Uterus (tissue), 3 donors: ENCODE measurements at regions not wholly inside any gene's neighbourhood (a gene's known extent, or its start where the extent isn't known, plus 50 kb on each side); places are given as distances from the start of the nearest gene placed in this dataset.

Experiments used
- DNase-seq, 2 donors: peaks; one replicate each; pipeline ENCODE4 v3.0.0-alpha.2; 2019 to 2020
- H3K27ac ChIP-seq, 2 donors: fragments of 200-600 bp; sonication (generic); 1 replicate in 1 of 2; 2 replicates in 1 of 2; pipeline ENCODE4 v1.5.1; 2016 to 2018
- H3K27me3 ChIP-seq, 2 donors: fragments of 200-600 bp; sonication (generic); one replicate each; pipeline ENCODE4 v1.5.1; 2018 to 2019; ENCODE audit warnings: control low read depth in 1 of 2
- H3K36me3 ChIP-seq, 2 donors: fragments of 200-600 bp; sonication (generic); one replicate each; pipeline ENCODE4 v1.5.1; 2019; ENCODE audit warnings: control low read depth in 1 of 2
- H3K4me1 ChIP-seq, 2 donors: fragments of 200-600 bp; sonication (generic); one replicate each; pipeline ENCODE4 v1.5.1; 2018 to 2019; ENCODE audit warnings: control low read depth in 1 of 2
- H3K4me3 ChIP-seq, 2 donors: fragments of 200-600 bp; sonication (generic); 1 replicate in 1 of 2; 2 replicates in 1 of 2; pipeline ENCODE4 v1.5.1; 2018 to 2019; ENCODE audit warnings: mild to moderate bottlenecking in 1 of 2
- H3K9me3 ChIP-seq, 2 donors: fragments of 200-600 bp; sonication (generic); one replicate each; pipeline ENCODE4 v1.5.1; 2019; ENCODE audit warnings: control low read depth in 1 of 2
- CTCF ChIP-seq, 4 experiments: fragments of 200-600 bp in 2 of 4; fragments of 450-650 bp in 2 of 4; sonication (generic) in 2 of 4; IDR thresholded peaks; one replicate each; pipeline ENCODE4 v1.5.1; 2016 to 2019; ENCODE audit warnings: antibody characterized with exemption in 4 of 4, mild to moderate bottlenecking in 2 of 4, moderate library complexity in 1 of 4
- POLR2A ChIP-seq, 2 donors: fragments of 450-650 bp; IDR thresholded peaks; one replicate each; pipeline ENCODE4 v1.6.1; 2016; ENCODE audit warnings: antibody characterized with exemption in 2 of 2, mild to moderate bottlenecking in 1 of 2, moderate library complexity in 1 of 2
- intact Hi-C: fragments of 100-400 bp; cut with DNase I; formaldehyde crosslinking; loops from one replicate; pipeline ENCODE4 v1.15.1; 2023; ENCODE audit warnings: low total_unique reads
- donor health status: DM: yes; HTN: yes; CAD: no.

DNA sequence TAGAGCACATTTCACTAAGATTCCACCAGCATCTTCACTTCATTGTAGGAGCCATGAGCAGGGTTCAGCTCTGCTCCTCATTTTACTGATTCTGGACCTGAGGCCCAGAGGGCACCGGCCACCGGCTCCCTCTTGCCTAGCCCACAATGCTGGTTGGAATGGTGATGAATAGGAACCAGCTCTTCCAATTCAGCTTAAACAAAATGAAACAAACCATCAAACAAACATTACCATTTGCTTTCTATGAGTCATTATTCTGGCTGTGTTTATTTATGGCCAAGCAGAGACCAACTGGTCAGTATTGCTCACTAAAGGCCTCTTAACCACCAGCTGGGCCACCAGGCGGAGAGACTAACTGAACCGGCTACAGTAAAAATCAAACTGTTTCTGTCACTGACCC lies 176.7 kb downstream of the MTX2 start:
- TF ChIP-seq CTCF (IDR thresholded peaks at IDR 0.05) (no peak), POLR2A (IDR thresholded peaks at IDR 0.05) (no peak)
- no peaks in the 10 kb centered on the region for H3K36me3 ChIP-seq
- H3K27ac ChIP-seq, result no peak overlapping the region
- no peak for DNase-seq
- no peaks in the 10 kb centered on the region for H3K27me3 ChIP-seq
- no peaks in the 10 kb centered on the region for H3K9me3 ChIP-seq
- no peak overlapping the region for H3K4me3 ChIP-seq
- intact Hi-C loops, result no loop called here
- H3K4me1 ChIP-seq, result no peaks in the 10 kb centered on the region

DNA sequence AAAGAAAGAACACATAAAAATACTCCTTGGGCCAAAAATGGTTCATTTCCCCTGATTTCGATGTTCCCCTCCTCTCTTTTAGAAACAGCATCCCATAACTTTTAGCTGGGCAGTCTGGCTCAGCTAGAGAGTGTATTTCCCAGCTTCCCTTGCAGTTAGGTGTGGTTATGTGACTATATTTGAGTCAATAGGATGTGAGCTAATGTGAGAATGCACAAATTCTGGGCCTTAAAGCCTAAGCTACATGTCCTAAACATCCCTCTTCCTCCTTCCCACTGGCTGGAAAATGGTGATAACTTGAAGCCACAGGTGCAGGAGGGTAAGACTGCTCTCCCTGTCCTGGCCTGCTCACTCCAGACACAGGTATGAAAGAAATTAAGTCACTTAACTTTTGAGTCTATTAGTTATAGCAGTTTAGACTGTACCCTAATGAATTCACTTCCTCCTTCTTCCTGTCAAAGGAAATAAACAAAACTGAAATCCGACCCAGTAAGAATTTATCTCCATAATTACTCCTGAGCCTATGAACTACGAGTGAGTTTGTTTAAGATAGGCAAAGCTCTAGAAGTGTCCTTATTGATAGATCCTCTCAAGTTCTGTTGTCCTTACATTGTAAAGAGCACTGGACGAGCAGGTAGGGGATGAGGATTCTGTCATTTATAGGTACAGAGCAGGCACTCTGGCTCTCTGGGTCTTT lies 177.6 kb downstream of the MTX2 start:
- H3K4me1 ChIP-seq, result no peaks in the 10 kb centered on the region
- intact Hi-C loops, result no loop called here
- no peak overlapping the region for H3K4me3 ChIP-seq
- H3K36me3 ChIP-seq, result no peaks in the 10 kb centered on the region
- H3K27ac ChIP-seq, result peak overlapping the region in 1 of 2 donors; percentile 23
- H3K27me3 ChIP-seq, result no peaks in the 10 kb centered on the region
- H3K9me3 ChIP-seq, result no peaks in the 10 kb centered on the region
- no peak for TF ChIP-seq CTCF (IDR thresholded peaks at IDR 0.05)
- no peak for TF ChIP-seq POLR2A (IDR thresholded peaks at IDR 0.05)
- DNase-seq, result no peak

DNA sequence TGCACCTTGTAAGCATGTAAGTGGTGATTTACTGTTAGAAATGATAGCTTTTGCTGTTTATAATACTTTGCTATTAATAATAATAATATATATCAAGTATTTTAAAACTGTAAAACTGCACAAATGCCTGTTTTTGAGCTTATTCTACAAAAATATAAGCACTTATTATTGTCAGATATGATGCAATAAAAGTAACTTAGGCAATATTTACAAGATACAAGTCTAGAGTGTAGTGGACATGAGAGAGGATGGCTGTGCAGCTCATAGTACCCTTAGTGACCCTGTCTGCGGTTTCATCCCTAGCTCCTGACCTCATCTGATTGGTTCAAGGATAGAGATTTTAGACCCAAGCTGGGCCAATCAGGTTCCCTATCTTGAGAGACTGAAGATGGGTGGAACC lies 178.4 kb downstream of the MTX2 start:
- TF ChIP-seq POLR2A (IDR thresholded peaks at IDR 0.05) (no peak), CTCF (IDR thresholded peaks at IDR 0.05) (no peak)
- H3K27me3 ChIP-seq, result no peaks in the 10 kb centered on the region
- intact Hi-C loops, result no loop called here
- no peaks in the 10 kb centered on the region for H3K4me1 ChIP-seq
- no peaks in the 10 kb centered on the region for H3K9me3 ChIP-seq
- no peaks in the 10 kb centered on the region for H3K36me3 ChIP-seq
- H3K4me3 ChIP-seq, result no peak overlapping the region
- no peak for DNase-seq
- no peak overlapping the region for H3K27ac ChIP-seq

DNA sequence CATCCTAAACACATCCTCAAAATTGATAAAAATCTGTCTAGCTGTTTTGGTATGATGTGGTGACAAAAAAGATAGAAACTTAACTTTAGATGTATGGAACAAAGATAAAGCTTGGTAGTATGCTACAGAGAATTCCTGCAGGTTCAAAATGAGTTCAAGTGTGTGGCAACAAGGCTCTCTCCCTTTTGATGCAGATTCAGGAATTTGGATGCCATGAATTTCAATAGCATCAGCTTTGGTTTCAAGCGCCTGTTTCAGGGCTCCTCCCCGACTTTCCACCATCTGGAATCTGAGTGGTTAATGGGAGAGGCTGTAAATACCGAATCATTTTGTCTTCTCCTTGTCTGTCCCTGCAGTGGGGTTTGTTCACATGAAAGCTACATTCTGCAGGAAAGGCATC lies 180.6 kb downstream of the MTX2 start:
- no peaks in the 10 kb centered on the region for H3K9me3 ChIP-seq
- DNase-seq, result no peak
- H3K4me3 ChIP-seq, result no peak overlapping the region
- no peaks in the 10 kb centered on the region for H3K4me1 ChIP-seq
- H3K27ac ChIP-seq, result no peak overlapping the region
- TF ChIP-seq POLR2A (IDR thresholded peaks at IDR 0.05) (no peak), CTCF (IDR thresholded peaks at IDR 0.05) (no peak)
- intact Hi-C loops, result loop anchor here (10.0 kb wide), 1 partner anchor 175 kb away; no protein-coding TSS in a partner anchor
- H3K36me3 ChIP-seq, result no peaks in the 10 kb centered on the region
- H3K27me3 ChIP-seq, result no peaks in the 10 kb centered on the region

GRCh38 chr2:176453784-176454183 lies 184.5 kb downstream of the MTX2 start:
- intact Hi-C loops, result loop anchor here (10.0 kb wide), 1 partner anchor 179 kb away; no protein-coding TSS in a partner anchor
- Histone ChIP-seq H3K27ac (no peak overlapping the region), H3K4me1 (no peaks in the 10 kb centered on the region), H3K36me3 (no peaks in the 10 kb centered on the region), H3K27me3 (no peaks in the 10 kb centered on the region), H3K4me3 (no peak overlapping the region), H3K9me3 (no peaks in the 10 kb centered on the region)
- TF ChIP-seq CTCF (IDR thresholded peaks at IDR 0.05), result no peak
- no peak for TF ChIP-seq POLR2A (IDR thresholded peaks at IDR 0.05)
- no peak for DNase-seq
